ENCODE measurements at regions not wholly inside any gene's neighbourhood (a gene's known extent, or its start where the extent isn't known, plus 50 kb on each side); places are given as distances from the start of the nearest gene placed in this dataset.

DNA sequence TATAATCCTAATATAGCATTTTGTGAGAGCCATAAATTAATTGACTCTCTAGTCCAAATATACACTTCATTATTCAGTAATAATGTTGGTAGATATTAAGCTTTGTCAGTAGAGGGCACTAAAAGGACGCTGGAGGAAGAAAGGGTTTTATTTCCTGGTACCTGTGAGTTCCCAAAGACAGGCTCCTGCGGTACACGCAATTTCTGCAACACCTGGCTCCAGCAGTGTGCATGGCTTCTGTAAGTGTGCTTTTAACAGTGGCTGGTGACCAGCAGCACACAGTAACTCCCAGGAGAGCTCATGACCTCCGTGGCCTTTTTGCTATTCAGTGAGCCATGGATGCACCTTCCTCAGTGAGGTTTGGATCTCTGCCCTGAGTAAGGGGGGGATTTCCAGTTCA is 338.3 kb upstream of the ZNF385D start:
- DNase-seq (no peak), ATAC-seq (no peak)
- intact Hi-C loops (cut with micrococcal nuclease), result no loop called here

GRCh38 chr3:22091329-22091728 is 340.3 kb upstream of the ZNF385D start:
- ATAC-seq (peak; percentile 34), DNase-seq (no peak)
- intact Hi-C loops (cut with micrococcal nuclease), result no loop called here

GRCh38 chr3:22098021-22098420 is 347.0 kb upstream of the ZNF385D start:
- ATAC-seq (no peak), DNase-seq (no peak)
- intact Hi-C loops (cut with micrococcal nuclease), result no loop called here

GRCh38 chr3:22101351-22101750 is 350.3 kb upstream of the ZNF385D start:
- ATAC-seq (no peak), DNase-seq (no peak)
- intact Hi-C loops (cut with micrococcal nuclease), result no loop called here

GRCh38 chr3:22101811-22102210 is 350.8 kb upstream of the ZNF385D start:
- ATAC-seq (no peak), DNase-seq (no peak)
- intact Hi-C loops (cut with micrococcal nuclease), result no loop called here

DNA sequence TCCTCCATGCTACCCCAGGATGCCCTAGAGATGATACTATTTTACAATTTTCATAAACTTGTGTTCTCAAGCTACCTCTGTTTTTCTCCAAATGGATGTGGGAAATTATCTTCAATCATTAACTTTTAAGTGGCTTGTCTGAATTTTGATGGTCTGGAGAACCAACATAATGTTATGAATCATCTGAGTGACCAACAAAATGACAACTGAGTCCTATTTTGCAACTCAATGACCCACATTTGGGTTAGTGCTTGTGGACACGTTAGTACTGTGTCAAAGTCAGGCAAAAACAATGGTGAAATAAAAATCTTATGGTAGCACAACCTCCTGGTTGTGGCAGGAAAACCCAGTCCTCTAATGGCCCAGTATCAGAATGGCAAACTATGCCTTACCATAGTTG is 352.4 kb upstream of the ZNF385D start:
- ATAC-seq, result no peak
- no peak for DNase-seq
- intact Hi-C loops (cut with micrococcal nuclease), result no loop called here

- intact Hi-C loops (cut with micrococcal nuclease), result no loop called here
- DNase-seq (no peak), ATAC-seq (no peak)
Measured at GRCh38 chr3:22106213-22106896, 355.3 kb upstream of the ZNF385D start.

DNA sequence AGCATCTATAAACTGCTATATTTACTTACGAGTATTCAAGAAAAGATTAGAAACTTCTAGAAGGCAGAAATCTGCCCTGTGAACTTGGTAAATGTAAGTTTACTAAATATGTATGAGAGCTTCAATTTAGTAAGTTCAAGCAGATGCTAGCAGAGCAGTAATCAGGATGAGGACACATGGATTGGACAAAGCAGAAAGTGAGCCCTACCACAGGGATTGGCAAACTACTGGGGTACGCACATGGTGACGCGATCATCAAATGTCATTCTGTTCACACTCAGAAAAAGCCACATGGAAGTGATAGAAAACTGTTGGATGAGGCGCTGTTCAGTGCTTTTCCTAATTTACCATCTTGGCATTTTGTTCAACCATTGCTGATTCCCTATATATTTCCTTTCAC is 360.2 kb upstream of the ZNF385D start:
- intact Hi-C loops (cut with micrococcal nuclease), result loop anchor here (10.0 kb wide), 1 partner anchor 356 kb away; the partner anchor contains the start of gene ZNF385D
- DNase-seq (no peak), ATAC-seq (no peak)

- intact Hi-C loops (cut with micrococcal nuclease), result loop anchor here (10.0 kb wide), 1 partner anchor 359 kb away; the partner anchor contains the start of gene ZNF385D
- DNase-seq (no peak), ATAC-seq (no peak)
Measured at GRCh38 chr3:22113453-22113852, 362.4 kb upstream of the ZNF385D start.

GRCh38 chr3:22115581-22115980 is 364.6 kb upstream of the ZNF385D start:
- ATAC-seq (no peak), DNase-seq (no peak)
- intact Hi-C loops (cut with micrococcal nuclease), result loop anchor here (10.0 kb wide), 1 partner anchor 361 kb away; the partner anchor contains the start of gene ZNF385D

DNA sequence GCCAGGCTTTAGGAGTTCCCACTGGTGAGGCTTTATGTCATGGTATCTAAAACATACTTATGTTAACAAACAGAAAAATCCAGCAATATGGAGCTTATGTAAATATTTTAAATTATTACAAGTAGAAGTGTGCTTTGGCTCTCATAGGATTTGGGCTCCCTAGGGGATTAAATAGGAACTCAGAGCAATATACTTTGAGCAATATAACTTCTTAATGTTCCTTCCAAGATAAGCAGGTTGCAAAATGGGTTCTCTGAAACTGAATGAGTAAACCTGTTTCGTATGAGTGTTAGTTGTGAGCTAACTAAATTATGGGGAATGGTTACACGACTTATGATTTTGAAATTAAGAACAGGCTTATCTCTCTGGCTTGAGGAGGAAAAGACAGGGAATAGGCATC is 366.1 kb upstream of the ZNF385D start:
- intact Hi-C loops (cut with micrococcal nuclease), result loop anchor here (10.0 kb wide), 1 partner anchor 362 kb away; the partner anchor contains the start of gene ZNF385D
- DNase-seq (no peak), ATAC-seq (no peak)

DNA sequence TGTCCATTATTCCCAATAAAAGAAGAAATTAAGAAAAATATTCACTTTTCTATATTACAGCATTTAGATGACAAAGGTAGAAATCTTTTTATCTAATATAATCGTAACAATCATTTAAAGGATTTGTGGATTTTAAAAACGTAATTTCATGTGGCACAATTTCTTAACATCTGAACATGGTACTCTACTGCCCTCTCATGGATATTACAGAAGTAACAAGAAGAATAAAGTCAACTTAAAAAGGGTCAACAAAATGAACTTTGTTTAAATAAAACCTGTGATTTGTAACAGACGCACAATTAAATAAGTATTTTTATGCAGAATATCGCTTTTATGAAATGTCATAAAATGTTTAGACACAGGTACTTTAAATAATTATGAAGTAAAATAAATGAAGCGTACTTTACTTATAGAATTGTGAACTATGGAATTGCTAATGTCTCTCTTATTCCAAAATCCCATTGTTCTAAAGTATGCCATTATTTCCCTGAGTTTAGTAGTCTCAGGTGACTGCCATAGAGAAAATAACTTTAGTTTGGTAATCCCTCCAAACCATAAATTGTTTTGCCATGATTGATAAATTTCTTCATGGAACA is 366.8 kb upstream of the ZNF385D start:
- intact Hi-C loops (cut with micrococcal nuclease), result loop anchor here (10.0 kb wide), 1 partner anchor 363 kb away; the partner anchor contains the start of gene ZNF385D
- no peak for DNase-seq
- ATAC-seq, result no peak

DNA sequence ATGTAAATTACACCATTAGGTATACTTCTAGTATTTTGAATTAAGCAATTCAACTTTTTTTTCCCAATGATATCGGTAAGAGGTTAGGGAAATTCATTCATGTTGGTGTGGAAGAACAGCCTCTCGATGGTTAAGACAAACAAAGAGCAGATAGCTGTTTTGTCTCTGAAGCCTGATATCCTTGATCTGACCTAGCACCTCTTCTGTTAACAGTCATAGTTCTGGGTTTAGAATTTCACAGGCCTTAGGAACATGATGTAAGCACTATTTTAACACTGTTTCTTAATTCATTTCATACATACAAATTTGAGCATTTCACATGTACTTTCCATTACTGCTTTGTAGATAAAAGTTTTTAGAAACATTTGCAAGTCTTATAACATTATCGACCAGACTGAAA is 367.5 kb upstream of the ZNF385D start:
- ATAC-seq, result no peak
- intact Hi-C loops (cut with micrococcal nuclease), result loop anchor here (10.0 kb wide), 1 partner anchor 364 kb away; the partner anchor contains the start of gene ZNF385D
- DNase-seq, result no peak

DNA sequence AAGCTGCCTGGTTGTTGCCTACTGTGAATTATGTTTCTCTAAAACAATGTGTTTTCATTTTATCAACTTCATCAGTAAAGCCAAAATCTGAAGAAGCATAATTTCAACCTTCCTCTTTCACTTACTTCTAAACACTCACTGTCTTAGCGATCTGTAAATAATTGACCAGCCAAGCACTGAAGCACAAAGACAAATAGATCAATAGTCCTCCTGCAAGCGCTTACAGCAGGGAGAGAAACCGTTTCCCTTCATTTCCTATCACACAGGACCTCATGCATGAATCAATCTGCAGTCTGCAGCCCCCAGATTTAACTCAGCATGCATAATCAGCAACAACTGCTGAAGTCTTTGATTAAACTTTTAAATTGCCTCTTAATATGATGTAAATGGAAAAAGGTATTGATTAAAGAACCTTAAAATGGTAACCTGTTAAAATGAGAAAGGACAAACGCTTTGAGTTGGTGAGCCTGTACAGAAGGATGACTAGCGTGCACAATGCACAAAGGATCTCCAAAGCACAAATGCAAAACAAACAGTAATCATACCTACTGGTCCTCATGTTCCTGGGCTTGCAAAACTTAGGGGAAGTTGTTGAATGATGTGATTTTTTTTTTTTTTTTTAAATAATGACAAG is 370.2 kb upstream of the ZNF385D start:
- no peak for ATAC-seq
- intact Hi-C loops (cut with micrococcal nuclease), result no loop called here
- no peak for DNase-seq

GRCh38 chr3:22122567-22122966 is 371.6 kb upstream of the ZNF385D start:
- intact Hi-C loops (cut with micrococcal nuclease), result no loop called here
- ATAC-seq (no peak), DNase-seq (no peak)

- intact Hi-C loops (cut with micrococcal nuclease), result no loop called here
- ATAC-seq (no peak), DNase-seq (no peak)
Measured at GRCh38 chr3:22129101-22129500, 378.1 kb upstream of the ZNF385D start.

GRCh38 chr3:22141769-22142168 is 390.8 kb upstream of the ZNF385D start:
- ATAC-seq (no peak), DNase-seq (no peak)
- intact Hi-C loops (cut with micrococcal nuclease), result no loop called here

DNA sequence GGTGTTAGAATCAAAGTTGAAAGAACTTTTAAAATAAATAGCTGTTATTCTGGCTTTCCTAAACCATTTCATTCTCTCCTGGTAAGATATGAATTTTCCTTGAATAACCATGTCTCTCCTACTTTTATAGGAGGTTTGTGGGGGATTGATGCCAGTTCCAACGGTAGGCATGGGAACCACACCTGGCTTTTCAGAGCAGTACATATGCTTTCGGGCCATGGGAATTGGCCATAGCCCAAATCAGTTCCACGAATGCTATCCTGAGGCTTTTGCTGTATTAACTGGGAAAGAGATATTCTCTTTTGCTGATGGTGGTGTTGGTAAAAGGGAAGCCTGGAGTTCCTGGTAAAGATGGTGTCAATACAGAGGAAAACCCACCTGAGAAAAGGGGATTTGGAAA is 396.2 kb upstream of the ZNF385D start:
- ATAC-seq, result no peak
- no peak for DNase-seq
- intact Hi-C loops (cut with micrococcal nuclease), result no loop called here

DNA sequence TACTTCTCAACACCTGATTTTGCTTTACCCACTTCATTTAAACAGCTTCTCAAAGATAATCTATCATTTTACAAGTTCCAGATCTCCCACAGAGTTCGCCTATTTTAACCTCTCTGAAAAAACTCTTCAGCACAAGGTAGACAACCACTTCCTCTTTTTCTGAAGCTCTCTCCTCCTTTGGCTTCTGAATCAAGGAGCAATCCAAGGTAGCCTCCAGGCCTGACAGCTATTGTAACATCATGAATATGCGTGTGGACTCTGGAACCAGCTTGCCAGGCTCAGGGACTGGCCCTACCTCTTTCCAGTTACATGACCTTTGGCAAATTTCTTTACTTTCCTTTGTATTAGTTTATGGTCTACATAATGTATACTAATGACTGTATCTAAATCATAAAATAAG is 405.9 kb upstream of the ZNF385D start:
- ATAC-seq, result no peak
- DNase-seq, result no peak
- intact Hi-C loops (cut with micrococcal nuclease), result no loop called here

GRCh38 chr3:22157848-22158247 is 406.8 kb upstream of the ZNF385D start:
- DNase-seq (no peak), ATAC-seq (no peak)
- intact Hi-C loops (cut with micrococcal nuclease), result no loop called here
